Liver (tissue), 8 donors: ENCODE measurements at regions not wholly inside any gene's neighbourhood (a gene's known extent, or its start where the extent isn't known, plus 50 kb on each side); places are given as distances from the start of the nearest gene placed in this dataset.

Experiments used
- DNase-seq: peaks from one replicate; pipeline ENCODE4 v3.0.0-alpha.2; 2017; ENCODE audit warnings: low spot score
- H3K27ac ChIP-seq, 2 donors: one replicate each; pipeline ENCODE4 v1.7.0; 2013; ENCODE audit warnings: inconsistent platforms in 2 of 2, low read length in 2 of 2, control low read depth in 1 of 2, low read depth in 1 of 2, mild to moderate bottlenecking in 1 of 2
- H3K27me3 ChIP-seq, 4 donors: one replicate each; pipeline versions ENCODE4 v1.6.1 to v1.7.0; 2013; ENCODE audit warnings: low read length in 3 of 4, inconsistent platforms in 1 of 4, mild to moderate bottlenecking in 1 of 4, moderate library complexity in 1 of 4; ENCODE audit not compliant: control insufficient read depth in 4 of 4, insufficient read depth in 4 of 4
- H3K36me3 ChIP-seq, 4 donors: one replicate each; pipeline versions ENCODE4 v1.6.1 to v1.7.0; 2013; ENCODE audit warnings: low read length in 3 of 4, mild to moderate bottlenecking in 3 of 4, low read depth in 1 of 4, moderate library complexity in 1 of 4; ENCODE audit not compliant: control insufficient read depth in 4 of 4, insufficient read depth in 3 of 4
- H3K4me1 ChIP-seq, 4 donors: one replicate each; pipeline versions ENCODE4 v1.6.1 to v1.7.0; 2013; ENCODE audit warnings: low read length in 3 of 4, mild to moderate bottlenecking in 3 of 4, moderate library complexity in 1 of 4; ENCODE audit not compliant: control insufficient read depth in 4 of 4, insufficient read depth in 4 of 4
- H3K4me3 ChIP-seq, 3 donors: one replicate each; pipeline versions ENCODE4 v1.6.1 to v1.7.0; 2013; ENCODE audit warnings: low read length in 3 of 3, control low read depth in 1 of 3, low read depth in 1 of 3, mild to moderate bottlenecking in 1 of 3
- H3K9ac ChIP-seq, 2 donors: one replicate each; pipeline ENCODE4 v1.7.0; 2013; ENCODE audit warnings: low read length in 2 of 2, mild to moderate bottlenecking in 2 of 2, moderate library complexity in 2 of 2, control low read depth in 1 of 2, low read depth in 1 of 2
- H3K9me3 ChIP-seq, 4 donors: one replicate each; pipeline versions ENCODE4 v1.6.1 to v1.7.0; 2013; ENCODE audit warnings: low read length in 3 of 4; ENCODE audit not compliant: control insufficient read depth in 4 of 4
- ATF3 ChIP-seq: IDR thresholded peaks from 2 replicates; pipeline ENCODE4 v1.6.1; 2016; ENCODE audit warnings: antibody characterized with exemption
- CTCF ChIP-seq: fragments of 150-350 bp; IDR thresholded peaks from 2 replicates; pipeline ENCODE4 v1.5.1; 2017; ENCODE audit warnings: improper control_type of control experiment, low read depth, low read length; ENCODE audit not compliant: missing input control
- EGR1 ChIP-seq, 2 donors: IDR thresholded peaks; 2 replicates each; pipeline ENCODE4 v1.6.1; 2016 to 2018; ENCODE audit warnings: antibody characterized with exemption in 2 of 2, low read depth in 2 of 2
- FOXA1 ChIP-seq: IDR thresholded peaks from 2 replicates; pipeline ENCODE4 v1.6.1; 2016; ENCODE audit warnings: antibody characterized with exemption
- HNF4A ChIP-seq, 2 donors: conservative IDR thresholded peaks; 2 replicates each; pipeline ENCODE4 v1.6.1; 2016; ENCODE audit warnings: antibody characterized with exemption in 2 of 2, mild to moderate bottlenecking in 2 of 2
- HNF4G ChIP-seq: IDR thresholded peaks from 2 replicates; pipeline ENCODE4 v1.6.1; 2016; ENCODE audit warnings: antibody characterized with exemption
- JUND ChIP-seq, 2 donors: IDR thresholded peaks; 2 replicates each; pipeline ENCODE4 v1.6.1; 2016; ENCODE audit warnings: antibody characterized with exemption in 2 of 2
- MAX ChIP-seq: IDR thresholded peaks from 2 replicates; pipeline ENCODE4 v1.6.1; 2016; ENCODE audit warnings: antibody characterized with exemption
- NR2F2 ChIP-seq: IDR thresholded peaks from 2 replicates; pipeline ENCODE4 v1.6.1; 2016; ENCODE audit warnings: antibody characterized with exemption
- RAD21 ChIP-seq, 2 donors: IDR thresholded peaks; 2 replicates each; pipeline ENCODE4 v1.6.1; 2016; ENCODE audit warnings: antibody characterized with exemption in 2 of 2, mild to moderate bottlenecking in 2 of 2
- REST ChIP-seq: IDR thresholded peaks from 2 replicates; pipeline ENCODE4 v1.6.1; 2016; ENCODE audit warnings: antibody characterized with exemption, mild to moderate bottlenecking
- RXRA ChIP-seq, 2 donors: IDR thresholded peaks; 2 replicates each; pipeline ENCODE4 v1.6.1; 2017 to 2018; ENCODE audit warnings: antibody characterized with exemption in 2 of 2, mild to moderate bottlenecking in 1 of 2
- SP1 ChIP-seq: IDR thresholded peaks from 2 replicates; pipeline ENCODE4 v1.6.1; 2018; ENCODE audit warnings: antibody characterized with exemption, mild to moderate bottlenecking
- TAF1 ChIP-seq: conservative IDR thresholded peaks from 2 replicates; pipeline ENCODE4 v1.6.1; 2016; ENCODE audit warnings: antibody characterized with exemption, mild to moderate bottlenecking
- YY1 ChIP-seq: IDR thresholded peaks from 2 replicates; pipeline ENCODE4 v1.6.1; 2016; ENCODE audit warnings: antibody characterized with exemption, mild to moderate bottlenecking
- WGBS: extraction: QIAGEN DNeasy Blood & Tissue Kit; methylation state at CpG from one replicate; pipeline ENCODE4 v1.1.7; 2013; 5-methylcytosine and 5-hydroxymethylcytosine counted together
- TF ChIP-seq, protein P1 (sequence below): IDR thresholded peaks from 2 replicates; pipeline ENCODE4 v1.6.1; 2016; ENCODE audit warnings: antibody characterized with exemption
- donor health status: healthy.
- donor health status: healthy.
- donor health status: healthy.
- donor health status: healthy.
- donor health status: healthy.

DNA sequence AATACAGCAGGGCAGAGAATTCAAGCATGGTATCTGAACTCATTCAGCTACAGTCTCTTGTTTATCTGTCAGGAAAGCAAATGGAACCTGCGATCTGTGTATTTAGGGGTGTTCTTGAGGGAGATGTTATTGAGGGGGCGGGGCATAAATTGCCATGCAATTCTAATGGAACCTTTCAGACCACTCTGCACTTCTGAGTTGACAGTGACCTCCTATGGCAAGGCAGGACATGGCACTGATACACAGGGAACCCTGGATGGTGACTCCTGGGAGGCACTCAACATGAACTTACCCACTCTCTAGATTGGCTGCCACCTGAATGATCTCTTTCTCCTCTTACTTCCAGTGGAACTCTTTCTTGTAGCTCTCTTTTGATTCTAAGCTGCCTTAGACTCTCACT lies 787.3 kb downstream of the VRK1 start:
- TF ChIP-seq CTCF (peak; percentile 27), RAD21 (IDR thresholded peaks at IDR 0.05) (peak; percentile 65 to 72), JUND (IDR thresholded peaks at IDR 0.05) (no peak)
- Histone ChIP-seq H3K9ac (no peak overlapping the region), H3K4me3 (no peak overlapping the region), H3K27ac (no peak overlapping the region), H3K27me3 (no peaks in the 10 kb centered on the region), H3K4me1 (no peaks in the 10 kb centered on the region), H3K36me3 (no peaks in the 10 kb centered on the region), H3K9me3 (no peaks in the 10 kb centered on the region)
- 38% methylated on average over 2 of the region's 2 CpGs for WGBS
- no peak for DNase-seq

GRCh38 chr14:97592341-97592980 lies 795.3 kb downstream of the VRK1 start:
- H3K27ac ChIP-seq = no peak overlapping the region
- 57% methylated on average over 5 of the region's 5 CpGs for WGBS
- no peak for TF ChIP-seq TAF1
- TF ChIP-seq, protein P1, sequence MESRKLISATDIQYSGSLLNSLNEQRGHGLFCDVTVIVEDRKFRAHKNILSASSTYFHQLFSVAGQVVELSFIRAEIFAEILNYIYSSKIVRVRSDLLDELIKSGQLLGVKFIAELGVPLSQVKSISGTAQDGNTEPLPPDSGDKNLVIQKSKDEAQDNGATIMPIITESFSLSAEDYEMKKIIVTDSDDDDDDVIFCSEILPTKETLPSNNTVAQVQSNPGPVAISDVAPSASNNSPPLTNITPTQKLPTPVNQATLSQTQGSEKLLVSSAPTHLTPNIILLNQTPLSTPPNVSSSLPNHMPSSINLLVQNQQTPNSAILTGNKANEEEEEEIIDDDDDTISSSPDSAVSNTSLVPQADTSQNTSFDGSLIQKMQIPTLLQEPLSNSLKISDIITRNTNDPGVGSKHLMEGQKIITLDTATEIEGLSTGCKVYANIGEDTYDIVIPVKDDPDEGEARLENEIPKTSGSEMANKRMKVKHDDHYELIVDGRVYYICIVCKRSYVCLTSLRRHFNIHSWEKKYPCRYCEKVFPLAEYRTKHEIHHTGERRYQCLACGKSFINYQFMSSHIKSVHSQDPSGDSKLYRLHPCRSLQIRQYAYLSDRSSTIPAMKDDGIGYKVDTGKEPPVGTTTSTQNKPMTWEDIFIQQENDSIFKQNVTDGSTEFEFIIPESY = no peak
- TF ChIP-seq HNF4G = no peak
- no peak for TF ChIP-seq EGR1 (IDR thresholded peaks at IDR 0.05; ENCODE audit: low read depth in 2 of 2)
- no peak for TF ChIP-seq YY1
- TF ChIP-seq JUND (IDR thresholded peaks at IDR 0.05) = no peak
- TF ChIP-seq MAX = no peak
- TF ChIP-seq REST = no peak
- no peak for TF ChIP-seq SP1
- TF ChIP-seq ATF3 = no peak
- no peak for TF ChIP-seq FOXA1
- no peak for TF ChIP-seq HNF4A (conservative IDR thresholded peaks at IDR 0.05)
- no peak for TF ChIP-seq RXRA (IDR thresholded peaks at IDR 0.05)
- no peak for TF ChIP-seq NR2F2

More at GRCh38 chr14:97592341-97592980, 795.3 kb downstream of the VRK1 start:
- H3K4me3 ChIP-seq = no peak overlapping the region
- no peaks in the 10 kb centered on the region for H3K27me3 ChIP-seq
- no peaks in the 10 kb centered on the region for H3K36me3 ChIP-seq
- no peaks in the 10 kb centered on the region for H3K9me3 ChIP-seq
- H3K4me1 ChIP-seq = no peaks in the 10 kb centered on the region
- no peak for DNase-seq
- no peak overlapping the region for H3K9ac ChIP-seq
